ENCODE measurements at regions not wholly inside any gene's neighbourhood (a gene's known extent, or its start where the extent isn't known, plus 50 kb on each side); places are given as distances from the start of the nearest gene placed in this dataset.

DNA sequence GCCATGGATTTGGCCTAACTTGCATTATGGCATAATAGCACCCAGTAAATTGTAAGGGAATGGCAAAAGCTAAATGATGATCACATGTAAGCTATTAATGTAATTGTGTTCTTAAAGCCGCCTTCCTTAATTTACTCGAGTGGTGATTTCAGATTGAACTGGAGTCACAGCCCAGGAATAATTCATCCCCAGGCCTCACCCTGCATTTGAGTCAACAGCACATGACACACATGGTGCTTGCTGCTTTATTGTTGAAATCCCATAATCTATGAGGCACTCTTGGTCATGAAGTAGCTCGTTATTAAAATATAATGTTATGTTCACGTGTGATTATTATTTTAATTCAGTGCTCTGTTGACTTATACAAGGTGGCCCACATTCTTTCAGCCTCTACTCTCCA lies 547.5 kb downstream of the VRK1 start:
- Mint-ChIP-seq H3K27me3 (ENCODE audit: insufficient read depth, unreplicated experiment) (peaks cover 7% of the 10 kb centered on the region), H3K27ac (ENCODE audit: unreplicated experiment) (no peak overlapping the region), H3K36me3 (ENCODE audit: insufficient read depth, unreplicated experiment) (no peaks in the 10 kb centered on the region), H3K4me3 (ENCODE audit: unreplicated experiment) (no peak overlapping the region), H3K4me1 (ENCODE audit: low read depth, unreplicated experiment) (no peaks in the 10 kb centered on the region), H3K9me3 (ENCODE audit: unreplicated experiment) (no peaks in the 10 kb centered on the region)
- H3K36me3 ChIP-seq (ENCODE audit: control insufficient read depth, insufficient read depth, low read length), result no peaks in the 10 kb centered on the region
- ChIA-PET POLR2A (no interaction called here), CTCF (no interaction called here)
- H3K4me1 ChIP-seq, result no peaks in the 10 kb centered on the region
- no peak overlapping the region for H3K4me3 ChIP-seq (ENCODE audit: low read depth, low read length)
- BruUV-seq (replicated peaks), result no TSS peak
- H3K9me3 ChIP-seq, result no peaks in the 10 kb centered on the region
- DNase-seq, result no peak
- TF ChIP-seq, protein P1, sequence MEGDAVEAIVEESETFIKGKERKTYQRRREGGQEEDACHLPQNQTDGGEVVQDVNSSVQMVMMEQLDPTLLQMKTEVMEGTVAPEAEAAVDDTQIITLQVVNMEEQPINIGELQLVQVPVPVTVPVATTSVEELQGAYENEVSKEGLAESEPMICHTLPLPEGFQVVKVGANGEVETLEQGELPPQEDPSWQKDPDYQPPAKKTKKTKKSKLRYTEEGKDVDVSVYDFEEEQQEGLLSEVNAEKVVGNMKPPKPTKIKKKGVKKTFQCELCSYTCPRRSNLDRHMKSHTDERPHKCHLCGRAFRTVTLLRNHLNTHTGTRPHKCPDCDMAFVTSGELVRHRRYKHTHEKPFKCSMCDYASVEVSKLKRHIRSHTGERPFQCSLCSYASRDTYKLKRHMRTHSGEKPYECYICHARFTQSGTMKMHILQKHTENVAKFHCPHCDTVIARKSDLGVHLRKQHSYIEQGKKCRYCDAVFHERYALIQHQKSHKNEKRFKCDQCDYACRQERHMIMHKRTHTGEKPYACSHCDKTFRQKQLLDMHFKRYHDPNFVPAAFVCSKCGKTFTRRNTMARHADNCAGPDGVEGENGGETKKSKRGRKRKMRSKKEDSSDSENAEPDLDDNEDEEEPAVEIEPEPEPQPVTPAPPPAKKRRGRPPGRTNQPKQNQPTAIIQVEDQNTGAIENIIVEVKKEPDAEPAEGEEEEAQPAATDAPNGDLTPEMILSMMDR (IDR thresholded peaks at IDR 0.05; ENCODE audit: insufficient read depth in 1 of 2, low read depth in 1 of 2, low read length in 1 of 2, severe bottlenecking in 1 of 2, unreplicated experiment in 1 of 2), result no peak
- H3K27me3 ChIP-seq (replicated peaks; ENCODE audit: control insufficient read depth, insufficient read depth, low read length), result no peaks in the 10 kb centered on the region
- intact Hi-C loops (cut with micrococcal nuclease; ENCODE audit: unreplicated experiment), result no loop called here

DNA sequence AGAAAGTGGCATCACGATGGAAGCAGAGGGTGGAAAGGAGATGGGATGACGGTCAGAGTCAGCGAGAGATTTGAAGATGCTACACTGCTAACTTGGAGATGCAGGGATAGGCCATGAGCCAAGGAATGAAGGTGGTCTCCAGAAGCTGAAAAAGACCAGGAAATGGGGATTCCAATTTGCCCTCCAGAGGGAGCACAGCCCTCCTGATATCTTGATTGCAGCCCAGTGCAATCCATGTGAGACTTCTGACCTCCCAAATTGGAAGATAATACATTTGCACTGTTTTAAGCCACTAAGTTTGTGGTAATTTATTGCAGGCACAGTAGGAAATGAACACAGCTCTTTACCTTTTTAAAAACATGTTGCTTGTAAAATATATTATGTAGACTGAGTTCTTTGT lies 549.5 kb downstream of the VRK1 start:
- no peaks in the 10 kb centered on the region for H3K36me3 Mint-ChIP-seq (ENCODE audit: insufficient read depth, unreplicated experiment)
- POLR2A ChIA-PET, result no interaction called here
- H3K27ac Mint-ChIP-seq (ENCODE audit: unreplicated experiment), result no peak overlapping the region
- intact Hi-C loops (cut with micrococcal nuclease; ENCODE audit: unreplicated experiment), result no loop called here
- TF ChIP-seq, protein P1 (IDR thresholded peaks at IDR 0.05; ENCODE audit: insufficient read depth in 1 of 2, low read depth in 1 of 2, low read length in 1 of 2, severe bottlenecking in 1 of 2, unreplicated experiment in 1 of 2), result no peak
- no peak for DNase-seq
- no peaks in the 10 kb centered on the region for H3K36me3 ChIP-seq (ENCODE audit: control insufficient read depth, insufficient read depth, low read length)
- no peak overlapping the region for H3K4me3 ChIP-seq (ENCODE audit: low read depth, low read length)
- CTCF ChIA-PET, result no interaction called here
- no peaks in the 10 kb centered on the region for H3K4me1 Mint-ChIP-seq (ENCODE audit: low read depth, unreplicated experiment)
- H3K9me3 Mint-ChIP-seq (ENCODE audit: unreplicated experiment), result no peaks in the 10 kb centered on the region
- H3K27me3 ChIP-seq (replicated peaks; ENCODE audit: control insufficient read depth, insufficient read depth, low read length), result no peaks in the 10 kb centered on the region
- no TSS peak for BruUV-seq (replicated peaks)
- H3K9me3 ChIP-seq, result no peaks in the 10 kb centered on the region
- H3K4me3 Mint-ChIP-seq (ENCODE audit: unreplicated experiment), result no peak overlapping the region
- no peaks in the 10 kb centered on the region for H3K4me1 ChIP-seq
- peaks cover 3% of the 10 kb centered on the region for H3K27me3 Mint-ChIP-seq (ENCODE audit: insufficient read depth, unreplicated experiment)

DNA sequence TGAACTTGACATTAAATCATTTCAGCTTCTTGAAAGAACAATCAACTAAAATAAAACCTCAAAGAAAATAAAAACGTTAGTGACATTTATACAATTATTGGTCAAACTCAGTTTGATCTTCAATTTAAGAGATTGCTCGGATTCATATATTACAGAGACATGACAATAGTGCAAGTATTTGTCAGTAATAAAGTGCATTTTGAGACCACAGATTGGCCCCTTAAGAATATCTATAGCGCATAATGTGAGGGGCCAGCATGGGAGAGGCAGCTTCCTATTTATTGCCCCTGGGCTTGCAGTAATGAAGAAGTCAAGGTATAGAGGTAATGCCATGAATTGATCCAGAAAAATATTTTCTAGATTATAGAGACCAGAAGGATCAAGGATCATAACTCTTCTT lies 552.3 kb downstream of the VRK1 start:
- CTCF ChIA-PET, result no interaction called here

More for the DNA sequence above, 552.3 kb downstream of the VRK1 start:
- Mint-ChIP-seq H3K27ac (ENCODE audit: unreplicated experiment) (no peak overlapping the region), H3K4me1 (ENCODE audit: low read depth, unreplicated experiment) (no peaks in the 10 kb centered on the region), H3K9me3 (ENCODE audit: unreplicated experiment) (no peaks in the 10 kb centered on the region), H3K27me3 (ENCODE audit: insufficient read depth, unreplicated experiment) (no peaks in the 10 kb centered on the region), H3K4me3 (ENCODE audit: unreplicated experiment) (no peak overlapping the region), H3K36me3 (ENCODE audit: insufficient read depth, unreplicated experiment) (no peaks in the 10 kb centered on the region)
- Histone ChIP-seq H3K27me3 (replicated peaks; ENCODE audit: control insufficient read depth, insufficient read depth, low read length) (no peaks in the 10 kb centered on the region), H3K9me3 (no peaks in the 10 kb centered on the region), H3K4me1 (no peaks in the 10 kb centered on the region), H3K36me3 (ENCODE audit: control insufficient read depth, insufficient read depth, low read length) (no peaks in the 10 kb centered on the region), H3K4me3 (ENCODE audit: low read depth, low read length) (no peak overlapping the region)
- DNase-seq, result no peak
- no TSS peak for BruUV-seq (replicated peaks)
- TF ChIP-seq, protein P1 (IDR thresholded peaks at IDR 0.05; ENCODE audit: insufficient read depth in 1 of 2, low read depth in 1 of 2, low read length in 1 of 2, severe bottlenecking in 1 of 2, unreplicated experiment in 1 of 2), result no peak
- POLR2A ChIA-PET, result no interaction called here
- intact Hi-C loops (cut with micrococcal nuclease; ENCODE audit: unreplicated experiment), result no loop called here

All from Caco-2 (cell line).